ENCODE measurements at regions not wholly inside any gene's neighbourhood (a gene's known extent, or its start where the extent isn't known, plus 50 kb on each side); places are given as distances from the start of the nearest gene placed in this dataset.

DNA sequence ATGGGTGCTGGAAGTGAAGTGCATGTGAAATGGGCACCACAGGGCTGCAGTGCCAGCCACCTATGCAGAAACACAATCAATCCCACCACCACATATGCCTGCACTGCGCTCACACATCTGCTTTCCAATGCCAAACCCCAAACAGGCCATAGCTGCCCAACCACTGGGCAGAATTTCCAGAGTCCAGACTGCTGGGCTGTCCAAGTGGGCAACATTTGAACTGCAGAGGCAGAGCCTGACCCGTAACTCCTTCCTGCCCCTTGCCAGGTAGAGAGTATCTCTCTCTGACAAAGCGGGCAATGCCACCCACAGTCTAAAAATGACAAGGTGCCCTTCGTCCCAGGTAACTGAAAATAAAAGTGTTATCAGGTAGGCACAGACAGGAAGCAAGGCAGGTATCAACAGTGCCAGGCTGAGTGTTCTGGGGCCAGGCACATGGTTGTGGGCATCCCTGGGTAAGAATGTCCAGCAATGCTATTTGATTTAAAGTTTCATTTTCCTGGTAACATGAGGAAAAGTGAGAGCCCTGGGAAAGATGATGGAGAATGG is 79.5 kb downstream of the FOXA2 start:
- Histone ChIP-seq H4K20me1 (ENCODE audit: control insufficient read depth, insufficient read depth, low read depth, low read length) (no peaks in the 10 kb centered on the region), H3K27ac (ENCODE audit: low read depth, low read length) (no peak overlapping the region), H3K27me3 (ENCODE audit: control insufficient read depth, low read length) (no peaks in the 10 kb centered on the region), H3K9me3 (ENCODE audit: control insufficient read depth, insufficient read depth, low read length) (no peaks in the 10 kb centered on the region), H3K9me2 (replicated peaks; ENCODE audit: control insufficient read depth, low read length) (no peaks in the 10 kb centered on the region), H3K36me3 (ENCODE audit: control insufficient read depth, low read length) (no peaks in the 10 kb centered on the region), H3F3A (ENCODE audit: control insufficient read depth, insufficient read depth) (no peaks in the 10 kb centered on the region), H3K4me3 (ENCODE audit: low read length) (no peak overlapping the region), H3K4me2 (ENCODE audit: low read length) (no peak overlapping the region), H3K79me2 (ENCODE audit: control insufficient read depth, low read length) (no peaks in the 10 kb centered on the region), H3K4me1 (ENCODE audit: control insufficient read depth, low read length) (no peaks in the 10 kb centered on the region)
- TF ChIP-seq, protein P1, sequence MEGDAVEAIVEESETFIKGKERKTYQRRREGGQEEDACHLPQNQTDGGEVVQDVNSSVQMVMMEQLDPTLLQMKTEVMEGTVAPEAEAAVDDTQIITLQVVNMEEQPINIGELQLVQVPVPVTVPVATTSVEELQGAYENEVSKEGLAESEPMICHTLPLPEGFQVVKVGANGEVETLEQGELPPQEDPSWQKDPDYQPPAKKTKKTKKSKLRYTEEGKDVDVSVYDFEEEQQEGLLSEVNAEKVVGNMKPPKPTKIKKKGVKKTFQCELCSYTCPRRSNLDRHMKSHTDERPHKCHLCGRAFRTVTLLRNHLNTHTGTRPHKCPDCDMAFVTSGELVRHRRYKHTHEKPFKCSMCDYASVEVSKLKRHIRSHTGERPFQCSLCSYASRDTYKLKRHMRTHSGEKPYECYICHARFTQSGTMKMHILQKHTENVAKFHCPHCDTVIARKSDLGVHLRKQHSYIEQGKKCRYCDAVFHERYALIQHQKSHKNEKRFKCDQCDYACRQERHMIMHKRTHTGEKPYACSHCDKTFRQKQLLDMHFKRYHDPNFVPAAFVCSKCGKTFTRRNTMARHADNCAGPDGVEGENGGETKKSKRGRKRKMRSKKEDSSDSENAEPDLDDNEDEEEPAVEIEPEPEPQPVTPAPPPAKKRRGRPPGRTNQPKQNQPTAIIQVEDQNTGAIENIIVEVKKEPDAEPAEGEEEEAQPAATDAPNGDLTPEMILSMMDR (IDR thresholded peaks at IDR 0.05; ENCODE audit: low read depth, low read length, poor library complexity, severe bottlenecking): no peak
- TF ChIP-seq EZH2phosphoT487 (IDR thresholded peaks at IDR 0.05; ENCODE audit: borderline replicate concordance, low read length): no peak

DNA sequence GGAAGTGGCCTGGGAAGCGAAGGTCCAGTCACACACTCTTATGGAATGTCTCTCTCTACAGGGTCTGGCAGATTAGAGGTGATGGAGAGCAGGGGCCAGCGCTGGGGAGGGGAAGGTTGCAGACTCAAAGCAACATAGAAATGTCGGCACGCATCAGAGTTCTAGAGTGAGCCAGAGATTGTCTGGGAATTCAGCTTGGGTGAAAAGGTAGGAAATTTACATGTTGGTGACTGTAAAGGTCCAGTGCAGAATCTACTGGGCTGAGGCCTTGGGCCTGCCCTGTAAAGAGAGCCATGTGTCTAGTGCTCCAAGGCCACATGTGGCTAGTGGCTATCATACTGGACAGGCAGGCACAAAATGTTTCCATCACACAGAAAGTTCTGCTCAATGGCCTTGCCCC is 80.8 kb downstream of the FOXA2 start:
- TF ChIP-seq, protein P1 (IDR thresholded peaks at IDR 0.05; ENCODE audit: low read depth, low read length, poor library complexity, severe bottlenecking): no peak
- no peak for TF ChIP-seq EZH2phosphoT487 (IDR thresholded peaks at IDR 0.05; ENCODE audit: borderline replicate concordance, low read length)
- no peaks in the 10 kb centered on the region for H3K4me1 ChIP-seq (ENCODE audit: control insufficient read depth, low read length)
- H4K20me1 ChIP-seq (ENCODE audit: control insufficient read depth, insufficient read depth, low read depth, low read length): no peaks in the 10 kb centered on the region
- no peak overlapping the region for H3K4me2 ChIP-seq (ENCODE audit: low read length)
- no peaks in the 10 kb centered on the region for H3K79me2 ChIP-seq (ENCODE audit: control insufficient read depth, low read length)
- H3K36me3 ChIP-seq (ENCODE audit: control insufficient read depth, low read length): no peaks in the 10 kb centered on the region
- no peaks in the 10 kb centered on the region for H3K27me3 ChIP-seq (ENCODE audit: control insufficient read depth, low read length)
- no peaks in the 10 kb centered on the region for H3K9me3 ChIP-seq (ENCODE audit: control insufficient read depth, insufficient read depth, low read length)
- no peaks in the 10 kb centered on the region for H3K9me2 ChIP-seq (replicated peaks; ENCODE audit: control insufficient read depth, low read length)
- H3F3A ChIP-seq (ENCODE audit: control insufficient read depth, insufficient read depth): no peaks in the 10 kb centered on the region
- no peak overlapping the region for H3K27ac ChIP-seq (ENCODE audit: low read depth, low read length)
- no peak overlapping the region for H3K4me3 ChIP-seq (ENCODE audit: low read length)

DNA sequence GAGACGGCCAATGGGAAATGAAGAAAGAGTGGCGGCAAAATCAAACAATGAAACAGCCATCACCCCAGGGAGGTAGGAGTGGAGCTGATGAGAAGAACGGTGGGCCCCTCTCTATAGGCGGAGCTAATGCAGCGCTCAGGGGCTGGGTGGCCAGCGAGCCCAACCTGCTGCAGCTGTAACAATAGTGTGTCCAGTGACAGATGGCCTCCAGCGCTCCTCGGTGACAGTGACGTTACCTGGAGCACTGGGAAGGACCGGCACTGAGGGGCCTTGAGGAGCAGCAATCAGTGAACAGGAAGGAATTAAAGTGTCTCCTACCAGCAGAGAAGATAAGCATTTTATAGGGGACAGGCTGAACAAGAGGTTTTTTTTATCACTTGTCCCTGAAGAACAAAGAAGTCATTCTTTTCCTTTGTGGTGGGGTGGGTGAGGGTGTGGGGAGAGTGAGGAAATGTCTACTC is 81.6 kb downstream of the FOXA2 start:
- no peaks in the 10 kb centered on the region for H3K9me2 ChIP-seq (replicated peaks; ENCODE audit: control insufficient read depth, low read length)

More for the DNA sequence above, 81.6 kb downstream of the FOXA2 start:
- no peaks in the 10 kb centered on the region for H3K36me3 ChIP-seq (ENCODE audit: control insufficient read depth, low read length)
- H3K4me3 ChIP-seq (ENCODE audit: low read length): no peak overlapping the region
- H3K27me3 ChIP-seq (ENCODE audit: control insufficient read depth, low read length): no peaks in the 10 kb centered on the region
- H3F3A ChIP-seq (ENCODE audit: control insufficient read depth, insufficient read depth): no peaks in the 10 kb centered on the region
- H3K9me3 ChIP-seq (ENCODE audit: control insufficient read depth, insufficient read depth, low read length): no peaks in the 10 kb centered on the region
- no peaks in the 10 kb centered on the region for H4K20me1 ChIP-seq (ENCODE audit: control insufficient read depth, insufficient read depth, low read depth, low read length)
- no peak overlapping the region for H3K4me2 ChIP-seq (ENCODE audit: low read length)
- TF ChIP-seq, protein P1 (IDR thresholded peaks at IDR 0.05; ENCODE audit: low read depth, low read length, poor library complexity, severe bottlenecking): no peak
- no peak for TF ChIP-seq EZH2phosphoT487 (IDR thresholded peaks at IDR 0.05; ENCODE audit: borderline replicate concordance, low read length)
- H3K79me2 ChIP-seq (ENCODE audit: control insufficient read depth, low read length): no peaks in the 10 kb centered on the region
- no peaks in the 10 kb centered on the region for H3K4me1 ChIP-seq (ENCODE audit: control insufficient read depth, low read length)
- H3K27ac ChIP-seq (ENCODE audit: low read depth, low read length): no peak overlapping the region

Measured in DOHH2 (cell line).